Glutamatergic neuron (in vitro differentiated cells): ENCODE measurements at regions not wholly inside any gene's neighbourhood (a gene's known extent, or its start where the extent isn't known, plus 50 kb on each side); places are given as distances from the start of the nearest gene placed in this dataset.

Experiments
- DNase-seq: peaks from one replicate; pipeline ENCODE4 v3.0.0; 2022
- H3K27ac Mint-ChIP-seq: one replicate; pipeline ENCODE4 v1.8.0; 2020; ENCODE audit warnings: mild to moderate bottlenecking, mixed read lengths, inconsistent platforms; ENCODE audit not compliant: unreplicated experiment
- H3K27me3 Mint-ChIP-seq: one replicate; pipeline ENCODE4 v1.8.0; 2020; ENCODE audit warnings: mild to moderate bottlenecking, moderate library complexity, mixed read lengths, inconsistent platforms; ENCODE audit not compliant: unreplicated experiment
- H3K36me3 Mint-ChIP-seq: one replicate; pipeline ENCODE4 v1.8.0; 2020; ENCODE audit warnings: mild to moderate bottlenecking, mixed read lengths, inconsistent platforms; ENCODE audit not compliant: unreplicated experiment
- H3K4me1 Mint-ChIP-seq: one replicate; pipeline ENCODE4 v1.8.0; 2020; ENCODE audit warnings: mild to moderate bottlenecking, low read depth, mixed read lengths, inconsistent platforms; ENCODE audit not compliant: unreplicated experiment
- H3K4me3 Mint-ChIP-seq: one replicate; pipeline ENCODE4 v1.8.0; 2020; ENCODE audit warnings: mild to moderate bottlenecking, mixed read lengths, inconsistent platforms; ENCODE audit not compliant: unreplicated experiment
- H3K9me3 Mint-ChIP-seq: one replicate; pipeline ENCODE4 v1.8.0; 2020; ENCODE audit warnings: mild to moderate bottlenecking, moderate library complexity, mixed read lengths, inconsistent platforms; ENCODE audit not compliant: unreplicated experiment
- CTCF ChIP-seq: fragments of 200-600 bp; sonication (generic); IDR thresholded peaks from one replicate; pipeline ENCODE4 v1.5.0; 2021; ENCODE audit not compliant: partially characterized antibody, unreplicated experiment

DNA sequence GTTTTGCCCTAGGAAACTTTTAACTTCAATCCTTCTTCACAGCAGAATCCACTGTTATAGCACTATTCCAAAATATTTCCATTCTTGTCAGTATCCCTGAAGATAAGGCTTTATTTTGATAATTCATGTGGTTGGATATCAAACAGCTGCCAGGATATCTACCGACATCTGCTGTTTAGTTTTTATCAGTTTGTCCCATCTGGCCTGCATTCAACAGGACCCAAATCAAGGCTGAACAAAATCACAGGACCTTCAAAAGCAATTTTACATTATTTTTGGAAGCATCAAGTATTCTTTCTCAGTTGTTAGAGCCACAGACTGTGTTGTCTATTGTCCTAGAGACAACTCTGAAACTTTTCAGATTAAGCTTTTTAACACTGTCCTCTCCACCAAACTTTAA is 429.0 kb upstream of the PIK3C3 start:
- no peaks in the 10 kb centered on the region for H3K36me3 Mint-ChIP-seq
- TF ChIP-seq CTCF: no peak
- peaks cover 1% of the 10 kb centered on the region for H3K9me3 Mint-ChIP-seq
- no peak for DNase-seq
- no peak overlapping the region for H3K27ac Mint-ChIP-seq
- H3K4me3 Mint-ChIP-seq: no peak overlapping the region
- peaks cover 6% of the 10 kb centered on the region for H3K4me1 Mint-ChIP-seq
- no peaks in the 10 kb centered on the region for H3K27me3 Mint-ChIP-seq

DNA sequence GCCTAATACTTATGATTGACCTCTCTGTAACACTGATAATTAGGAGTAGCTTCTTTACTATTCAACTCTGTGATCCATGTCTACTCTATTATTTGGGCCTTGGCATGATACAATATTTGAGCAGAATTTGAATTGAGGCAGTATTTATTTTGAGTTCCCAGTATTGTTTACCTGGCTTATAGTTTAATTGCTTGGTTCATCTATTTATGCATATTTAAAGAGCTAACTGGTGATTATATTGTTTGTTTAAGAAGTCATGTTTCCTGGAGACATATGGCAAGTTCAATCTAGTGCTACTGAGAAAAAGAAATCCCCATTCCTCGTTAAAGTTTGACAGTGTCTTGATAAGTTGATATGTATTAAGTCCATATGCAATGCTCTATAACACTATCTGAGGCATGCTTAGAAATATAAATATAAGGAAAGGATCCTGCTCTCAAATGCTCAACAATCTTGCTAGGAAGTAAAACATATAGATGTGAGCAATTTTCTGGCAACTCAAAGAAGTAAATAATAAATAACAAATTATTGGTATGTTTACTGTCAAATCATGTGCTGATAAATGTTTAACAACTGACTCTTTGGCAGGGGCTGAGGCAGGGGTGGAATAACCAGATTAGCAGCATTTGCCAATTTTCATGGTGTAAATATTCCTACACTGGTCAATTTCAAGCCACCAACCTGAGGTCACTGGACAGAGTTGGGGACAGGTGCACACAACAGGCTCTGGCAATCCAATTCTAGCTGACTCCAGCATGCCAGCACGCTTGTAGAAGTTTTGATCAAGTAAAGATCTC is 430.2 kb upstream of the PIK3C3 start:
- H3K27ac Mint-ChIP-seq: no peak overlapping the region
- TF ChIP-seq CTCF: no peak
- H3K36me3 Mint-ChIP-seq: no peaks in the 10 kb centered on the region
- H3K4me1 Mint-ChIP-seq: peaks cover 6% of the 10 kb centered on the region
- no peak overlapping the region for H3K4me3 Mint-ChIP-seq
- no peaks in the 10 kb centered on the region for H3K27me3 Mint-ChIP-seq
- peaks cover 1% of the 10 kb centered on the region for H3K9me3 Mint-ChIP-seq
- no peak for DNase-seq

DNA sequence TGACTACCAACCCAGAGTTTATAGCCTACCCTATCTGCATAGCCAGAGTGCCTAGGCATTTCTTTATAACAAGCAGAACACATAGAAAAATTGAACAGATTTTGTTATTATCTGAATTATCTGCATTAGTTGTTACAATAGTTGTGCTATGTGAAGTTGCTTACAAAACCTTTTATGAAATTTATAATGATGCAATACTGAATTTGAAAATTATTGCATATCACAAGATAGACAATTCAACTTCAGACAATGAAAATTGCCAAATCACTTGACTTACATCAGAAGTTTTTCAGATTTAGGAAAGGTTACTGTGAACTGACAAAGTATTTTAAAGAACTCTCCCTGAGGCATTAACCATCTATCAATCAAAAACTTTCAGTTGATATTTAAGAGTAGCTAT is 437.9 kb upstream of the PIK3C3 start:
- peaks cover 6% of the 10 kb centered on the region for H3K4me1 Mint-ChIP-seq
- no peak for DNase-seq
- no peaks in the 10 kb centered on the region for H3K36me3 Mint-ChIP-seq
- H3K4me3 Mint-ChIP-seq: no peak overlapping the region
- H3K9me3 Mint-ChIP-seq: no peaks in the 10 kb centered on the region
- no peaks in the 10 kb centered on the region for H3K27me3 Mint-ChIP-seq
- H3K27ac Mint-ChIP-seq: no peak overlapping the region
- TF ChIP-seq CTCF: no peak

GRCh38 chr18:41513438-41513837 is 441.6 kb upstream of the PIK3C3 start:
- no peak for TF ChIP-seq CTCF
- no peaks in the 10 kb centered on the region for H3K4me1 Mint-ChIP-seq
- no peaks in the 10 kb centered on the region for H3K9me3 Mint-ChIP-seq
- H3K27ac Mint-ChIP-seq: no peak overlapping the region
- DNase-seq: no peak
- H3K4me3 Mint-ChIP-seq: no peak overlapping the region
- no peaks in the 10 kb centered on the region for H3K36me3 Mint-ChIP-seq
- H3K27me3 Mint-ChIP-seq: no peaks in the 10 kb centered on the region

- Mint-ChIP-seq H3K36me3 (no peaks in the 10 kb centered on the region), H3K27ac (no peak overlapping the region), H3K4me3 (no peak overlapping the region)
These were observed 450.7 kb upstream of the PIK3C3 start for GRCh38 chr18:41504316-41504715.

More at GRCh38 chr18:41504316-41504715, 450.7 kb upstream of the PIK3C3 start:
- Mint-ChIP-seq H3K4me1 (peaks cover 1% of the 10 kb centered on the region), H3K27me3 (no peaks in the 10 kb centered on the region), H3K9me3 (no peaks in the 10 kb centered on the region)
- TF ChIP-seq CTCF: no peak
- no peak for DNase-seq
